ENCODE measurements at regions not wholly inside any gene's neighbourhood (a gene's known extent, or its start where the extent isn't known, plus 50 kb on each side); places are given as distances from the start of the nearest gene placed in this dataset.

- TF ChIP-seq SP1 (IDR thresholded peaks at IDR 0.05) (no peak), CTCF (IDR thresholded peaks at IDR 0.05; ENCODE audit: low read depth, low read length, missing input control) (no peak), RAD21 (IDR thresholded peaks at IDR 0.05) (peak in 1 of 2 donors; percentile 27)
Observed at GRCh38 chr6:7050872-7051779, 56.6 kb upstream of the RREB1 start.

Data from liver (tissue), 3 donors.